ENCODE measurements at regions not wholly inside any gene's neighbourhood (a gene's known extent, or its start where the extent isn't known, plus 50 kb on each side); places are given as distances from the start of the nearest gene placed in this dataset.

DNA sequence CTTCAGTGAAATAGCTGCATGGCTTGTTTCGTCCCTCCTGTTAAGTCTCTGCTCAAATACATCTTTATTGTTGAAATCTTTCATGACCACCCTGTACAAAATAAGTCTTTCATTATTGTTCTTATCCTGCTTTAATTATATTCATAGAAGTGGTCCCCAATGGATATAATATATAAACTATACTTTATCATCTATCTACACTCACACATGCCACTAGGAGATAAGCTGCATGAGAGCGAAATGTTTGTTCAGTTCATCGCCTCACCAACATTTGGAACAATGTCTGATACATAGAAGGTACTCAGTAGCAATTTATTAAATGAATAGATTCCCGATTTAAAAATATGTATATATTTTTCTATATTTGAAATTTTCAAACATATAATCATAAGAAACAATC lies 254.0 kb upstream of the ATXN7L3B start:
- Histone ChIP-seq H3K36me3 (ENCODE audit: insufficient read depth, insufficient read length, low read length) (no peaks in the 10 kb centered on the region), H3K27me3 (ENCODE audit: insufficient read depth, insufficient read length) (no peaks in the 10 kb centered on the region), H3K4me3 (ENCODE audit: insufficient read length, low read depth) (no peak overlapping the region), H3K4me1 (ENCODE audit: insufficient read depth, insufficient read length) (no peaks in the 10 kb centered on the region), H3K9me3 (ENCODE audit: insufficient read depth, low read length) (0 out of 2 replicates have a peak, but pooled peaks cover 2% of the 10 kb centered on the region), H3K9ac (ENCODE audit: insufficient read length, low read depth) (no peak overlapping the region)
- no peak for TF ChIP-seq SUZ12 (IDR thresholded peaks at IDR 0.05; ENCODE audit: extremely low read depth, insufficient read depth, insufficient read length)
- TF ChIP-seq YY1 (IDR thresholded peaks at IDR 0.05; ENCODE audit: insufficient read depth, insufficient read length), result no peak
- TF ChIP-seq ZNF274 (IDR thresholded peaks at IDR 0.05; ENCODE audit: low read depth, low read length), result no peak
- DNase-seq (ENCODE audit: low read depth, low spot score), result no peak

DNA sequence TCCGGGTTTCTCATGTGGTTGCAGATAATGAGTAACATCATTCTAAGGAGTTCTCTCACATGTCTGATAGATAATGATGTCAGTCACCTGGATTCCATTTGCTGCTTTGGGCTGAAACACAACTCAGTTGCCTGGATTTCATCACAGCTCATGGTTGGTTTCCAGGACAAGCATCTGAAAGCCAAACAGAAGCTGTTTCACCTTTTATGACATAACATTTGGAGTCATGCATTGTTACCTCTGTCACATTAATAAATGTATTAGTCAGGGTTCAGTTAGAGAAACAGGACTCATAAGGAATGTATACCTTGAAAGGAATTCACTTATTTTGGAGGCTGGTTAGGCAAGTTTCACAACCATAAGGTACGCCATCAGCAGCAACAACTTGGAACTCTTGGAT lies 251.9 kb upstream of the ATXN7L3B start:
- TF ChIP-seq ZNF274 (IDR thresholded peaks at IDR 0.05; ENCODE audit: low read depth, low read length) (no peak), SUZ12 (IDR thresholded peaks at IDR 0.05; ENCODE audit: extremely low read depth, insufficient read depth, insufficient read length) (no peak), YY1 (IDR thresholded peaks at IDR 0.05; ENCODE audit: insufficient read depth, insufficient read length) (no peak)
- Histone ChIP-seq H3K9ac (ENCODE audit: insufficient read length, low read depth) (no peak overlapping the region), H3K36me3 (ENCODE audit: insufficient read depth, insufficient read length, low read length) (no peaks in the 10 kb centered on the region), H3K9me3 (ENCODE audit: insufficient read depth, low read length) (no peaks in the 10 kb centered on the region), H3K4me3 (ENCODE audit: insufficient read length, low read depth) (no peak overlapping the region), H3K27me3 (ENCODE audit: insufficient read depth, insufficient read length) (no peaks in the 10 kb centered on the region), H3K4me1 (ENCODE audit: insufficient read depth, insufficient read length) (no peaks in the 10 kb centered on the region)
- DNase-seq (ENCODE audit: low read depth, low spot score), result no peak

DNA sequence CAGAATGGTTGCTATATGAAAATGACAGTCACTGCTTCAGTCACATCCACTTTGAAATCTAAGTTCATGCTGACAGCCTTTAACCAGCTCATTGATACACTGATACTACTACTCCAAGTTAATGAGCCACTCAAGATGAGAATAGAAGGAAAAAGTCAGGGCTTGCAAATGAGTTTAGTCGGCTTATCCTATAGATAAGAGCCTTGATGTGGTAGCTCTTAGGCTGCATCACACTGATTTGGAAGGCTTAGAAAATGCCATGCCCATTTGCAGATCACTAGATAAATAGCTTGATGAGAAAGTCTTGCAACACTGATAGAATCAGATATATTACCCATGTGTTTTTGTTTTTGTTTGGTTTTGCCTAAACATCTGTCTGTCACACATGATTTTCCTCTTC lies 251.4 kb upstream of the ATXN7L3B start:
- DNase-seq (ENCODE audit: low read depth, low spot score), result no peak
- Histone ChIP-seq H3K9ac (ENCODE audit: insufficient read length, low read depth) (no peak overlapping the region), H3K4me3 (ENCODE audit: insufficient read length, low read depth) (no peak overlapping the region), H3K27me3 (ENCODE audit: insufficient read depth, insufficient read length) (no peaks in the 10 kb centered on the region), H3K9me3 (ENCODE audit: insufficient read depth, low read length) (no peaks in the 10 kb centered on the region), H3K36me3 (ENCODE audit: insufficient read depth, insufficient read length, low read length) (no peaks in the 10 kb centered on the region), H3K4me1 (ENCODE audit: insufficient read depth, insufficient read length) (no peaks in the 10 kb centered on the region)
- TF ChIP-seq YY1 (IDR thresholded peaks at IDR 0.05; ENCODE audit: insufficient read depth, insufficient read length) (no peak), SUZ12 (IDR thresholded peaks at IDR 0.05; ENCODE audit: extremely low read depth, insufficient read depth, insufficient read length) (no peak), ZNF274 (IDR thresholded peaks at IDR 0.05; ENCODE audit: low read depth, low read length) (no peak)

DNA sequence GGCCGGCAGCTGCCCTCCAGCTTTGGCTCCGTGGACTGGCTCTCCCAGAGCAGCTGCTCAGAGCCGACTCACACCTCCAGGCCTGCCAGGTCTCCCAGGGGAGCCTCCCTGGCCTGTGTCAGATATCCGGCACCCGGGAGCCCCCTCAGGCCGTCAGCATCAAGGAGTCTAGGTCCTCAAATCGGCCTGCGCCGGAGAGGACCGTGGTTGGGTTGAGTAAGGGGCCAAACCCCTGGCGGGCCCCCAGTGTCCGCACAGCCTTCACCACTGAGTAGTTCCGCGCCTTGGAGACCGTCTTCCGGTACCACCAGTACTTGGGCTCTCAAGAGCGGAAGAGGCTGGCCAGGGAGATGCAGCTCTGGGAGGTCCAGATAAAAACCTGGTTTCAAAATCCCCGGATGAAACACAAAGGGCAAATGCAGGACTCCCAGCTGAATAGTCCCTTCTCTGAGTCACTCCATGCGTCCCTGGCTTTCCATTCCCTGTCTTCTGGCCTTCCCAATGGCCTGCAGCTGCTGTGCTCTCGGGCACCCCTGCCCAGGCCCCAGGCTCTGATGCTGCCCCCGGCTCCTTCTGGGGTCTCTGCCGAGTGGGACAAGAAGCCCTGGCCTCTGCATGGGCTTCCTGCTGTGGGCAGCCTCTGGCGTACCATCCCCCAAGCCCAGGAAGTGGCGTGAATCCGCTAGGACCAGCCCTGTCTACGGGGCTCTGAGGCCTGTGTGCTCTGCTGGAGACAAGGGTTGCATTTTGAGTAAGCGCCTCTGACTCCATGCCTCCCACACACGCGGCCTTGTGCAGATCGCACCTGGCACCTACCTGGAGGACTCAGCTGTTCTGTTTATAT lies 245.1 kb upstream of the ATXN7L3B start:
- TF ChIP-seq YY1 (IDR thresholded peaks at IDR 0.05; ENCODE audit: insufficient read depth, insufficient read length) (no peak), SUZ12 (IDR thresholded peaks at IDR 0.05; ENCODE audit: extremely low read depth, insufficient read depth, insufficient read length) (no peak), ZNF274 (IDR thresholded peaks at IDR 0.05; ENCODE audit: low read depth, low read length) (no peak)
- Histone ChIP-seq H3K9ac (ENCODE audit: insufficient read length, low read depth) (no peak overlapping the region), H3K9me3 (ENCODE audit: insufficient read depth, low read length) (no peaks in the 10 kb centered on the region), H3K4me3 (ENCODE audit: insufficient read length, low read depth) (no peak overlapping the region), H3K4me1 (ENCODE audit: insufficient read depth, insufficient read length) (no peaks in the 10 kb centered on the region), H3K27me3 (ENCODE audit: insufficient read depth, insufficient read length) (no peaks in the 10 kb centered on the region), H3K36me3 (ENCODE audit: insufficient read depth, insufficient read length, low read length) (no peaks in the 10 kb centered on the region)
- no peak for DNase-seq (ENCODE audit: low read depth, low spot score)

DNA sequence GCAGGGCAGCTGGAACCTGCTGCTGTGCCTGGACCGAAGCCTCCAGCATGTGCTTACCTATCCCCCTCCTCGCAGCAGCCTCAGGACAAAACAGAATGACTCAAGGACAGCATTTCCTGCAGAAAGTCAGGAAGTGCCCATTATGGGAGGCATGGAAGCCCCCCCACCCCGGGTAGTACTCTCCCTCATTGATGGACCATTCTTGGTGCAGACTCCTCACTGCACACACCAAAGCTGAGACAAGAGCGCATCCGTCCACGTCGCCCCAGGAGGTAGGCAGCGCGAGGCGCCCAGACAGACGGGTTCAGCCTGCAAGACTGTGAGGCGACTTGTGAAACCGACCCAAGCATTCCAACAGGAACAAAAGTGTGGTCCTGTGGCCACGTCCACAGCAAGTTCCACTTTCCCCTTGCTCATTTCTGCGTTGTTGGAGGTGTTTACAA lies 243.9 kb upstream of the ATXN7L3B start:
- no peak for DNase-seq (ENCODE audit: low read depth, low spot score)
- Histone ChIP-seq H3K9me3 (ENCODE audit: insufficient read depth, low read length) (no peaks in the 10 kb centered on the region), H3K4me3 (ENCODE audit: insufficient read length, low read depth) (no peak overlapping the region), H3K36me3 (ENCODE audit: insufficient read depth, insufficient read length, low read length) (no peaks in the 10 kb centered on the region), H3K4me1 (ENCODE audit: insufficient read depth, insufficient read length) (no peaks in the 10 kb centered on the region), H3K9ac (ENCODE audit: insufficient read length, low read depth) (no peak overlapping the region), H3K27me3 (ENCODE audit: insufficient read depth, insufficient read length) (no peaks in the 10 kb centered on the region)
- TF ChIP-seq YY1 (IDR thresholded peaks at IDR 0.05; ENCODE audit: insufficient read depth, insufficient read length) (no peak), ZNF274 (IDR thresholded peaks at IDR 0.05; ENCODE audit: low read depth, low read length) (no peak), SUZ12 (IDR thresholded peaks at IDR 0.05; ENCODE audit: extremely low read depth, insufficient read depth, insufficient read length) (no peak)

DNA sequence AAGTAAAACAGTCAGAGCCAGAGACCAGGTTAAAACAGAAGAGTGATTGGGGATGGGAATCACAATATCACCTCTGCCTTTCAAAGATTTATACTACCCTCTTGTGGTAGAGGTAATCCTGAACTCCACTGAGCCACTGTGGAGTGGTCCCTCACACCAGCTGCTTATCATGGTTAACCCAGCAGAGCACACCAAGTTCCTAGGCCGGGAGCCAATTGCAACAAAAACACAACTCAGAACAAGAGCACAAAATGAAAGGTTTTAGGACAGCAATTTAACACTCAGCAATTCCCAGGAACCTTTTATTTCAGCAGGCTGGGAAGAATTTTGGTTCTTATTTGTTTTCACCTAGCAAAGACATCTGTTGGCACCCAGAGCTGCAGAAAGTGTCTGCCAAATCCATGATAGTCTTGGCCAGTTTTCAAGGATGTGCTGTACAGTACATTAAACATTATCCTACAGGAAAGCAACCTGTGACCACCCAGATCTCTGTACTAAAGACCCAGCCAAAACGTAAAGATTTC lies 220.5 kb upstream of the ATXN7L3B start:
- Histone ChIP-seq H3K36me3 (ENCODE audit: insufficient read depth, insufficient read length, low read length) (no peaks in the 10 kb centered on the region), H3K9ac (ENCODE audit: insufficient read length, low read depth) (no peak overlapping the region), H3K27me3 (ENCODE audit: insufficient read depth, insufficient read length) (no peaks in the 10 kb centered on the region), H3K9me3 (ENCODE audit: insufficient read depth, low read length) (0 out of 2 replicates have a peak, but pooled peaks cover 5% of the 10 kb centered on the region), H3K4me3 (ENCODE audit: insufficient read length, low read depth) (no peak overlapping the region), H3K4me1 (ENCODE audit: insufficient read depth, insufficient read length) (no peaks in the 10 kb centered on the region)
- TF ChIP-seq ZNF274 (IDR thresholded peaks at IDR 0.05; ENCODE audit: low read depth, low read length) (no peak), SUZ12 (IDR thresholded peaks at IDR 0.05; ENCODE audit: extremely low read depth, insufficient read depth, insufficient read length) (no peak), YY1 (IDR thresholded peaks at IDR 0.05; ENCODE audit: insufficient read depth, insufficient read length) (no peak)
- DNase-seq (ENCODE audit: low read depth, low spot score), result peak; percentile 40

DNA sequence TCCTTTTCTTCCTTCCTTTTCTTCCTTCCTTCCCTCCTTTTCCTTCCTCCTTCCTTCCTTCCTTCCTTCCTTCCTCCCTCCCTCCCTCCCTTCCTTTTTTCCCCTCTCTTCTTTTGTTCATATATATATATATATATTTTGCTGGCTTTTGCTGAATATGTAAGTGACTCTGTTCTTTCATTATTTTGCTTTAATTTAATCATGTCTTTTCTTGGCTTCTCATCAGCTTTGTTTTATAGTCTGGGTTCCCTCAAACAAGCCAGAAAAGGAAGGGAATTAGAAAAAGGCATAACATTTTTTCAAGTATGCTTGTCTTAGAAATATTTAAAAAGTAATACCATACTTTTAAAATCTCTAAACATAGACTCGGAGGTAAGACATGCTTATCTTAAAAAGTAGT lies 219.9 kb upstream of the ATXN7L3B start:
- no peaks in the 10 kb centered on the region for H3K27me3 ChIP-seq (ENCODE audit: insufficient read depth, insufficient read length)
- DNase-seq (ENCODE audit: low read depth, low spot score), result no peak
- H3K9me3 ChIP-seq (ENCODE audit: insufficient read depth, low read length), result 0 out of 2 replicates have a peak, but pooled peaks cover 5% of the 10 kb centered on the region
- no peaks in the 10 kb centered on the region for H3K36me3 ChIP-seq (ENCODE audit: insufficient read depth, insufficient read length, low read length)
- TF ChIP-seq YY1 (IDR thresholded peaks at IDR 0.05; ENCODE audit: insufficient read depth, insufficient read length), result no peak
- TF ChIP-seq ZNF274 (IDR thresholded peaks at IDR 0.05; ENCODE audit: low read depth, low read length), result no peak
- TF ChIP-seq SUZ12 (IDR thresholded peaks at IDR 0.05; ENCODE audit: extremely low read depth, insufficient read depth, insufficient read length), result no peak
- H3K9ac ChIP-seq (ENCODE audit: insufficient read length, low read depth), result no peak overlapping the region
- no peak overlapping the region for H3K4me3 ChIP-seq (ENCODE audit: insufficient read length, low read depth)
- no peaks in the 10 kb centered on the region for H3K4me1 ChIP-seq (ENCODE audit: insufficient read depth, insufficient read length)
